Smooth muscle cell (in vitro differentiated cells): ENCODE measurements at regions not wholly inside any gene's neighbourhood (a gene's known extent, or its start where the extent isn't known, plus 50 kb on each side); places are given as distances from the start of the nearest gene placed in this dataset.

Experiments
- DNase-seq: peaks from one replicate; lab custom pipeline; 2025; ENCODE audit not compliant: unreplicated experiment; lab: John Stamatoyannopoulos, UW
- H2AFZ ChIP-seq: fragments of 200-600 bp; sonication (generic); 2 replicates; pipeline ENCODE4 v1.6.0; 2016; ENCODE audit warnings: antibody characterized with exemption, low read depth, mild to moderate bottlenecking
- H3F3A ChIP-seq: fragments of 200-600 bp; sonication (generic); 2 replicates; pipeline ENCODE4 v1.6.0; 2017; ENCODE audit warnings: antibody characterized with exemption, low read depth
- H3K27ac ChIP-seq: fragments of 200-600 bp; sonication (generic); 2 replicates; pipeline ENCODE4 v1.5.1; 2016; ENCODE audit warnings: low read depth, mild to moderate bottlenecking
- H3K27me3 ChIP-seq: fragments of 200-600 bp; sonication (generic); 2 replicates; pipeline ENCODE4 v1.6.1; 2016; ENCODE audit warnings: low read depth, mild to moderate bottlenecking
- H3K36me3 ChIP-seq: fragments of 200-600 bp; sonication (generic); 2 replicates; pipeline ENCODE4 v1.5.1; 2016; ENCODE audit warnings: low read depth
- H3K4me1 ChIP-seq: fragments of 200-600 bp; sonication (generic); 2 replicates; pipeline ENCODE4 v1.5.1; 2016; ENCODE audit warnings: low read depth
- H3K4me2 ChIP-seq: fragments of 200-600 bp; sonication (generic); 2 replicates; pipeline ENCODE4 v1.6.0; 2016; ENCODE audit warnings: mild to moderate bottlenecking
- H3K4me3 ChIP-seq: fragments of 200-600 bp; sonication (generic); 2 replicates; pipeline ENCODE4 v1.5.1; 2016; ENCODE audit warnings: mild to moderate bottlenecking
- H3K79me2 ChIP-seq: fragments of 200-600 bp; sonication (generic); 2 replicates; pipeline ENCODE4 v1.6.0; 2016; ENCODE audit warnings: low read depth, mild to moderate bottlenecking
- H3K9ac ChIP-seq: fragments of 200-600 bp; sonication (generic); 2 replicates; pipeline ENCODE4 v1.6.0; 2016; ENCODE audit warnings: low read depth
- H3K9me3 ChIP-seq: fragments of 200-600 bp; sonication (generic); replicated peaks from 2 replicates; pipeline ENCODE4 v1.5.1; 2016; ENCODE audit warnings: low read depth
- H4K20me1 ChIP-seq: fragments of 200-600 bp; sonication (generic); 2 replicates; pipeline ENCODE4 v1.6.0; 2016; ENCODE audit warnings: low read depth
- WGBS: methylation state at CpG from one replicate; pipeline ENCODE4 v1.1.7; 2016; ENCODE audit warnings: low lambda C conversion rate; 5-methylcytosine and 5-hydroxymethylcytosine counted together
- TF ChIP-seq, protein P1 (sequence below): fragments of 200-600 bp; sonication (generic); IDR thresholded peaks from 2 replicates; pipeline ENCODE4 v1.5.1; 2017; ENCODE audit warnings: borderline replicate concordance, mild to moderate bottlenecking, antibody characterized with exemption; ENCODE audit not compliant: insufficient read depth, poor library complexity, severe bottlenecking

DNA sequence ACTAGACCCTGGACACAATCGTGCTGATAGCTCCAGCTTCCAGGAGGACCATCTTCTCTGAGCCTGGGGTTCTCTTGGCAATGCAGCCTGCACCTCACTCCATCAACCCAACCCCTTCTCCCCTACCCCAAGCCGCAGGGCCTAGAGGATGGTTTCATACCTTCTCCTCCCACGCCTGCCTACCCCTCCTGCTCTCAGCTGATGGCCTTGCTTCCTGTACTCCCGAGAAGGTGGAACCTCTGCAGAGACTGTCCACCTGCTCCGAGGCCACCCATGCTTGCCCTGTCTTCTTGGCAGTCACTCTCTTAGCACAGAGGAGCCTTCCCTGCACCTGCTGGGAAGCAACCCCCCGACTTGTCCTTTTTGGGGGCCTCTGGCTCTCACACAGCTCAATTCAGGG is 241.9 kb downstream of the IRX2 start:
- H3K9ac ChIP-seq: no peak overlapping the region
- no peaks in the 10 kb centered on the region for H3K27me3 ChIP-seq
- H3K79me2 ChIP-seq: no peaks in the 10 kb centered on the region
- no peak for DNase-seq
- 84% methylated on average over 6 of the region's 6 CpGs for WGBS
- no peak overlapping the region for H3K4me2 ChIP-seq
- TF ChIP-seq, protein P1, sequence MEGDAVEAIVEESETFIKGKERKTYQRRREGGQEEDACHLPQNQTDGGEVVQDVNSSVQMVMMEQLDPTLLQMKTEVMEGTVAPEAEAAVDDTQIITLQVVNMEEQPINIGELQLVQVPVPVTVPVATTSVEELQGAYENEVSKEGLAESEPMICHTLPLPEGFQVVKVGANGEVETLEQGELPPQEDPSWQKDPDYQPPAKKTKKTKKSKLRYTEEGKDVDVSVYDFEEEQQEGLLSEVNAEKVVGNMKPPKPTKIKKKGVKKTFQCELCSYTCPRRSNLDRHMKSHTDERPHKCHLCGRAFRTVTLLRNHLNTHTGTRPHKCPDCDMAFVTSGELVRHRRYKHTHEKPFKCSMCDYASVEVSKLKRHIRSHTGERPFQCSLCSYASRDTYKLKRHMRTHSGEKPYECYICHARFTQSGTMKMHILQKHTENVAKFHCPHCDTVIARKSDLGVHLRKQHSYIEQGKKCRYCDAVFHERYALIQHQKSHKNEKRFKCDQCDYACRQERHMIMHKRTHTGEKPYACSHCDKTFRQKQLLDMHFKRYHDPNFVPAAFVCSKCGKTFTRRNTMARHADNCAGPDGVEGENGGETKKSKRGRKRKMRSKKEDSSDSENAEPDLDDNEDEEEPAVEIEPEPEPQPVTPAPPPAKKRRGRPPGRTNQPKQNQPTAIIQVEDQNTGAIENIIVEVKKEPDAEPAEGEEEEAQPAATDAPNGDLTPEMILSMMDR: no peak
- no peak overlapping the region for H2AFZ ChIP-seq
- no peaks in the 10 kb centered on the region for H3K9me3 ChIP-seq
- no peaks in the 10 kb centered on the region for H3K36me3 ChIP-seq
- H3F3A ChIP-seq: no peaks in the 10 kb centered on the region
- no peak overlapping the region for H3K27ac ChIP-seq
- H4K20me1 ChIP-seq: no peaks in the 10 kb centered on the region
- no peak overlapping the region for H3K4me3 ChIP-seq
- H3K4me1 ChIP-seq: no peaks in the 10 kb centered on the region

DNA sequence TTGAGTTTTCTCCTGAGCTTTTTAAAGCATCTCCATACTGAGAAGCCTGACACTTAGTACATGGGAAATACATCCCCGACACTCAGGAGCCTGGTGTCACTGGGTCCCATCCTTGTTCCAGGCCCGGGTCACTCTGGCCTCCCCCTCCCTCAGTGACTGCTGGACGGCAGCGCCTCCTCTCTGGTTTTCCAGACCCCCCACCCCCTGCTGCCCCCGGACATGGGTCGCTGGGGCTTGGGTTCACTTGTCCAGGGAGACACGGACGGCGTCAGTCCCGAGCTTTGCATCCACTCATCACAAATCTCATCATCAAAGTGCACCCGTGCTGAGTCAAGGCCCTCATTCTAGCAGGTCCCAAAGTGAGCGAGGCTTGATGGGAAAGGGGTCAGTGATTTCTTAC is 243.0 kb downstream of the IRX2 start:
- Histone ChIP-seq H3K9me3 (no peaks in the 10 kb centered on the region), H3K4me2 (no peak overlapping the region), H3K4me1 (no peaks in the 10 kb centered on the region), H2AFZ (no peak overlapping the region), H4K20me1 (no peaks in the 10 kb centered on the region), H3K27me3 (no peaks in the 10 kb centered on the region), H3F3A (no peaks in the 10 kb centered on the region), H3K36me3 (no peaks in the 10 kb centered on the region), H3K79me2 (no peaks in the 10 kb centered on the region), H3K4me3 (no peak overlapping the region), H3K27ac (no peak overlapping the region), H3K9ac (no peak overlapping the region)
- no peak for DNase-seq
- 88% methylated on average over 12 of the region's 12 CpGs for WGBS
- TF ChIP-seq, protein P1: no peak

DNA sequence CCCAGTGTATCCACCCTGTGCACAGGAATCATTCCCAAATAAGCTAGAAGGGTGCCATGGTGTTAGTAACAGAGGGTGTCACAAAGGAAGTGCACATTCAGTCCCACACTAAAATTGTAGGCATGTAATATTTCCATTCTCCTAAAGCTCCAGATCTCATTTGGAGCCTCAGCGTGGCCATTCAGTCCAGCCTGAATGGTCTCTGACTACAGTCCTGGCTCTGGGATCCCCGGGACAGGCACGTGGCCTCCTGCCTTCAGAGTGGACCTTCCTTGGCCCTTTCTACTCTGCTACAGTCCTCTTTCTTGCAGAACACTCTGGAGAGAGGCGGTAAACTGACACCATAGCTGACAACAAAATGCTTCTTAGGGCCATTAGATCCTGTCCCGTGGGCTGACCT is 243.9 kb downstream of the IRX2 start:
- WGBS: 82% methylated on average over 5 of the region's 5 CpGs
- no peak overlapping the region for H3K4me3 ChIP-seq

DNA sequence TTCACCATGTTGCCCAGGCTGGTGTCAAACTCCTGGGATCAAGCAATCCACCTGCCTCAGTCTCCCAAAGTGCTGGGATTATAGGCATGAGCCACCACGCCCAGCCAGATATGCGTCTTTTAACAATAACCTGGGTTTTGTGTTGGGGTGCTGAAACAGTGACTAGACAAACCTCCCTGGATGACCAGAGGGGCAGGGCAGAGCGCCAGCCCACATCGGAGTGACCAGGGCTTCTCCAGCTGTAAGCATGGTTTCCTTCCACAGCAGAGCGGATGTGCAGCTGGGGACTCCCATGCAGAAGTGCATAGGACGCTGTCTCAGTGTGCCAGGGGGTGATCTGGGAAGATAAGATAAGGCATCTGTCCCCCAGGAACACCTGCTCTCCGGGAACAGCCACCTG is 244.9 kb downstream of the IRX2 start:
- WGBS: 90% methylated on average over 7 of the region's 7 CpGs
- no peaks in the 10 kb centered on the region for H3K4me1 ChIP-seq
- H3K4me3 ChIP-seq: no peak overlapping the region
- no peaks in the 10 kb centered on the region for H3K36me3 ChIP-seq
- no peaks in the 10 kb centered on the region for H3F3A ChIP-seq
- H3K9ac ChIP-seq: no peak overlapping the region
- no peaks in the 10 kb centered on the region for H3K79me2 ChIP-seq
- H3K4me2 ChIP-seq: no peak overlapping the region
- DNase-seq: no peak
- H3K27me3 ChIP-seq: no peaks in the 10 kb centered on the region
- no peaks in the 10 kb centered on the region for H3K9me3 ChIP-seq
- no peaks in the 10 kb centered on the region for H4K20me1 ChIP-seq
- H3K27ac ChIP-seq: no peak overlapping the region
- TF ChIP-seq, protein P1: no peak
- H2AFZ ChIP-seq: no peak overlapping the region

More for the DNA sequence above, 243.9 kb downstream of the IRX2 start:
- no peak for DNase-seq
- no peaks in the 10 kb centered on the region for H3K79me2 ChIP-seq
- no peaks in the 10 kb centered on the region for H3K36me3 ChIP-seq
- H3K9ac ChIP-seq: no peak overlapping the region
- TF ChIP-seq, protein P1: no peak
- H3K4me2 ChIP-seq: no peak overlapping the region
- H3K9me3 ChIP-seq: no peaks in the 10 kb centered on the region
- no peak overlapping the region for H3K27ac ChIP-seq
- H3K4me1 ChIP-seq: no peaks in the 10 kb centered on the region
- no peaks in the 10 kb centered on the region for H3K27me3 ChIP-seq
- H4K20me1 ChIP-seq: no peaks in the 10 kb centered on the region
- H3F3A ChIP-seq: no peaks in the 10 kb centered on the region
- H2AFZ ChIP-seq: no peak overlapping the region
